SK-N-SH treated with all-trans-retinoic acid at 6 μM for 48 hours (cell line): ENCODE measurements at regions not wholly inside any gene's neighbourhood (a gene's known extent, or its start where the extent isn't known, plus 50 kb on each side); places are given as distances from the start of the nearest gene placed in this dataset.

Experiments
- BACH2 ChIP-seq: fragments of 250-450 bp; sonication (Bioruptor Pico); IDR thresholded peaks from 2 replicates; pipeline ENCODE4 v1.9.0; 2021; ENCODE audit warnings: mild to moderate bottlenecking, borderline replicate concordance
- CSDC2 ChIP-seq: fragments of 250-450 bp; sonication (Bioruptor Pico); IDR thresholded peaks from 2 replicates; pipeline ENCODE4 v1.5.0; 2020; ENCODE audit warnings: mild to moderate bottlenecking, moderate library complexity
- ESRRG ChIP-seq: fragments of 250-450 bp; sonication (Bioruptor Pico); IDR thresholded peaks from 2 replicates; pipeline ENCODE4 v1.6.1; 2021; ENCODE audit warnings: mild to moderate bottlenecking
- ISL1 ChIP-seq: fragments of 250-450 bp; sonication (Bioruptor Pico); IDR thresholded peaks from 2 replicates; pipeline ENCODE4 v2.1.2; 2022; ENCODE audit warnings: mild to moderate bottlenecking, moderate library complexity
- PATZ1 ChIP-seq: fragments of 250-450 bp; sonication (Bioruptor Pico); IDR thresholded peaks from 2 replicates; pipeline ENCODE4 v1.8.0; 2020; ENCODE audit warnings: mild to moderate bottlenecking, moderate library complexity, borderline replicate concordance
- PPARA ChIP-seq: fragments of 250-450 bp; sonication (Bioruptor Pico); IDR thresholded peaks from 2 replicates; pipeline ENCODE4 v1.5.0; 2020; ENCODE audit warnings: mild to moderate bottlenecking, borderline replicate concordance
- RARB ChIP-seq: fragments of 250-450 bp; sonication (Bioruptor Pico); IDR thresholded peaks from 2 replicates; pipeline ENCODE4 v1.8.0; 2021; ENCODE audit warnings: mild to moderate bottlenecking, moderate library complexity
- ZFP3 ChIP-seq: fragments of 250-450 bp; sonication (Bioruptor Pico); IDR thresholded peaks from 2 replicates; pipeline ENCODE4 v1.5.0; 2020; ENCODE audit warnings: mild to moderate bottlenecking, moderate library complexity
- ZNF70 ChIP-seq: fragments of 450-650 bp; formaldehyde crosslinking; IDR thresholded peaks from 2 replicates; pipeline ENCODE4 v1.5.0; 2020; ENCODE audit warnings: mild to moderate bottlenecking, moderate library complexity
- TF ChIP-seq, protein P1 (sequence below): fragments of 250-450 bp; sonication (Bioruptor Pico); IDR thresholded peaks from 2 replicates; pipeline ENCODE4 v1.5.0; 2020; ENCODE audit warnings: mild to moderate bottlenecking, moderate library complexity

GRCh38 chr1:232872284-232872683, 67.1 kb downstream of the MAP10 start:
- TF ChIP-seq PATZ1 (CRISPR knock-in tag) = no peak
- TF ChIP-seq ESRRG (CRISPR knock-in tag) = no peak
- no peak for TF ChIP-seq ISL1 (CRISPR knock-in tag)
- no peak for TF ChIP-seq RARB (CRISPR knock-in tag)
- no peak for TF ChIP-seq ZNF70 (CRISPR knock-in tag)
- TF ChIP-seq ZFP3 (CRISPR knock-in tag) = no peak
- TF ChIP-seq, protein P1, sequence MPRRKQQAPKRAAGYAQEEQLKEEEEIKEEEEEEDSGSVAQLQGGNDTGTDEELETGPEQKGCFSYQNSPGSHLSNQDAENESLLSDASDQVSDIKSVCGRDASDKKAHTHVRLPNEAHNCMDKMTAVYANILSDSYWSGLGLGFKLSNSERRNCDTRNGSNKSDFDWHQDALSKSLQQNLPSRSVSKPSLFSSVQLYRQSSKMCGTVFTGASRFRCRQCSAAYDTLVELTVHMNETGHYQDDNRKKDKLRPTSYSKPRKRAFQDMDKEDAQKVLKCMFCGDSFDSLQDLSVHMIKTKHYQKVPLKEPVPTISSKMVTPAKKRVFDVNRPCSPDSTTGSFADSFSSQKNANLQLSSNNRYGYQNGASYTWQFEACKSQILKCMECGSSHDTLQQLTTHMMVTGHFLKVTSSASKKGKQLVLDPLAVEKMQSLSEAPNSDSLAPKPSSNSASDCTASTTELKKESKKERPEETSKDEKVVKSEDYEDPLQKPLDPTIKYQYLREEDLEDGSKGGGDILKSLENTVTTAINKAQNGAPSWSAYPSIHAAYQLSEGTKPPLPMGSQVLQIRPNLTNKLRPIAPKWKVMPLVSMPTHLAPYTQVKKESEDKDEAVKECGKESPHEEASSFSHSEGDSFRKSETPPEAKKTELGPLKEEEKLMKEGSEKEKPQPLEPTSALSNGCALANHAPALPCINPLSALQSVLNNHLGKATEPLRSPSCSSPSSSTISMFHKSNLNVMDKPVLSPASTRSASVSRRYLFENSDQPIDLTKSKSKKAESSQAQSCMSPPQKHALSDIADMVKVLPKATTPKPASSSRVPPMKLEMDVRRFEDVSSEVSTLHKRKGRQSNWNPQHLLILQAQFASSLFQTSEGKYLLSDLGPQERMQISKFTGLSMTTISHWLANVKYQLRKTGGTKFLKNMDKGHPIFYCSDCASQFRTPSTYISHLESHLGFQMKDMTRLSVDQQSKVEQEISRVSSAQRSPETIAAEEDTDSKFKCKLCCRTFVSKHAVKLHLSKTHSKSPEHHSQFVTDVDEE (CRISPR knock-in tag) = no peak
- TF ChIP-seq CSDC2 (CRISPR knock-in tag) = no peak
- TF ChIP-seq PPARA (CRISPR knock-in tag) = no peak
- no peak for TF ChIP-seq BACH2 (CRISPR knock-in tag)
